ENCODE measurements at regions not wholly inside any gene's neighbourhood (a gene's known extent, or its start where the extent isn't known, plus 50 kb on each side); places are given as distances from the start of the nearest gene placed in this dataset.

GRCh38 chr5:58392496-58392895, 67.4 kb downstream of the PLK2 start:
- TF ChIP-seq, protein P1, sequence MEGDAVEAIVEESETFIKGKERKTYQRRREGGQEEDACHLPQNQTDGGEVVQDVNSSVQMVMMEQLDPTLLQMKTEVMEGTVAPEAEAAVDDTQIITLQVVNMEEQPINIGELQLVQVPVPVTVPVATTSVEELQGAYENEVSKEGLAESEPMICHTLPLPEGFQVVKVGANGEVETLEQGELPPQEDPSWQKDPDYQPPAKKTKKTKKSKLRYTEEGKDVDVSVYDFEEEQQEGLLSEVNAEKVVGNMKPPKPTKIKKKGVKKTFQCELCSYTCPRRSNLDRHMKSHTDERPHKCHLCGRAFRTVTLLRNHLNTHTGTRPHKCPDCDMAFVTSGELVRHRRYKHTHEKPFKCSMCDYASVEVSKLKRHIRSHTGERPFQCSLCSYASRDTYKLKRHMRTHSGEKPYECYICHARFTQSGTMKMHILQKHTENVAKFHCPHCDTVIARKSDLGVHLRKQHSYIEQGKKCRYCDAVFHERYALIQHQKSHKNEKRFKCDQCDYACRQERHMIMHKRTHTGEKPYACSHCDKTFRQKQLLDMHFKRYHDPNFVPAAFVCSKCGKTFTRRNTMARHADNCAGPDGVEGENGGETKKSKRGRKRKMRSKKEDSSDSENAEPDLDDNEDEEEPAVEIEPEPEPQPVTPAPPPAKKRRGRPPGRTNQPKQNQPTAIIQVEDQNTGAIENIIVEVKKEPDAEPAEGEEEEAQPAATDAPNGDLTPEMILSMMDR (IDR thresholded peaks at IDR 0.05) = no peak
- no peak for TF ChIP-seq EZH2 (IDR thresholded peaks at IDR 0.05; ENCODE audit: borderline replicate concordance, insufficient read depth, low read depth, low read length, poor library complexity, severe bottlenecking)
